Stimulated activated CD4-positive, alpha-beta T cell treated with anti-CD3 and anti-CD28 coated beads, Interleukin-12 subunit alpha, Interleukin-12 subunit beta, amount 100 ng/mL, for 4 hours (primary cell): ENCODE measurements at regions not wholly inside any gene's neighbourhood (a gene's known extent, or its start where the extent isn't known, plus 50 kb on each side); places are given as distances from the start of the nearest gene placed in this dataset.
"Not testable (repeated sequence)": the region's sequence is repeated elsewhere in the genome, so short reads cannot be mapped to it uniquely, and the experiment has no call there.

Source experiments
- DNase-seq: peaks from one replicate; pipeline ENCODE4 v3.0.0-alpha.2; 2020

GRCh38 chr14:35932659-35933159, 106.6 kb downstream of the BRMS1L start:
- DNase-seq: peak; percentile 24

- DNase-seq: no peak
Observed at GRCh38 chr14:35932136-35932535, 106.0 kb downstream of the BRMS1L start.

GRCh38 chr14:35931346-35931745, 105.2 kb downstream of the BRMS1L start:
- no peak for DNase-seq

DNA sequence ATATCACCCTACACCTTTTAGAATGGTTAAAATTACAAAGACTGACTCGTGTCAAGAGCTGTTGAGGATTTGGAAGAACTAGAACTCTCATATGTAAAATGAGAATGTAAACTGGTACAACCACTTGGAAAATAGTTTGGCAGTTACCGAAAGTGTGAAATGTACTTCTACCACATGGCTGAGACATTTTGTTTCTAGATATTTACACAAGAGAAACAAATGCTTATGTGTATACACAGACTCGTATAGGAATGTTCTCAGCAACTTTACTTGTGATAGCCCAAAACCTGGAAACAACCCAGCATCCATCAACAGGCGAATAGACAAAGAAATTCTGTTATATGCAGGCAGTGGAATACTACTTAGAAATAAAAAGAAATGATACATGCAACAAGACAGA, 103.0 kb downstream of the BRMS1L start:
- DNase-seq: no peak

DNA sequence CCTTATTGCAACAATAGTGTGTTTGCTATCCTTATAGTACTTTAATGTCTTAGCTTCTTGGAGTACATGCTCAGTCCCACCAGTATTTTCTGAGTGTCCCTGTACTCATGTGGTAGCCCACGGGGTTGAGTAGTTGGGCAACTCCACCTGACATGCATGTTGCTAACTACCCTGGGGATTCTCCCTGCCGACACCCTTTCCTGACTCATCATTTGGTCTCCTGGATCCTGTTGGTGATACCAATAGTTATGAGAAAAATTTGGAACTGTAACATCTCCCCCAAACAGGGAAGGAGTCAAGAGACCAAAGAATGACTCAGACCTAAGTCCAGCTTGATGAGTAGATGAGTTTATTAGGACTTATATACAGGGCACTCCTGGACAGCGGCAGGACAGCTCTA, 101.6 kb downstream of the BRMS1L start:
- DNase-seq: no peak

DNA sequence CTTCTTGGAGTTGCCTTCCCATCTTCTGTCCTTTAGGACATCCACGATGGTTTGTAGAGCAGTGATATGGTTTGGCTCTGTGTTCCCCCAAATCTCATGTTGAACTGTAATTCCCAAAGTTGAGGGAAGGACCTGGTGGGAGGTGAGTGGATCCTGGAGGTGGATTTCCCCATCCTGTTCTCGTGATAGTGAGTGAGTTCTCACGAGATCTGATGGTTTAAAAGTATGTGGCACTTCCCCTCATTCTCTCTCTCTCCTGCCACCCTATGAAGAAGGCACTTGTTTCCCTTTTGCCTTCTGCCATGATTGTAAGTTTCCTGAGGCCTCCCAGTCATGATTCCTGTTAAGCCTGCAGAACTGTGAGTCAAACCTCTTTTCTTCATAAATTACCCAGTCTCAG, 99.2 kb downstream of the BRMS1L start:
- no peak for DNase-seq

- DNase-seq: not testable (repeated sequence)
Observed at GRCh38 chr14:35922590-35922989, 96.5 kb downstream of the BRMS1L start.

GRCh38 chr14:35921745-35922144, 95.6 kb downstream of the BRMS1L start:
- no peak for DNase-seq
